ENCODE measurements at regions not wholly inside any gene's neighbourhood (a gene's known extent, or its start where the extent isn't known, plus 50 kb on each side); places are given as distances from the start of the nearest gene placed in this dataset.

GRCh38 chr1:118711356-118711755 is 276.8 kb downstream of the TBX15 start:
- TF ChIP-seq CTCF (conservative IDR thresholded peaks at IDR 0.05 in 1 of 2, IDR thresholded peaks at IDR 0.05 in 1 of 2; ENCODE audit: extremely low read depth in 1 of 2, insufficient read depth in 1 of 2, low read depth in 1 of 2, low read length in 2 of 2) (no peak), EZH2 (IDR thresholded peaks at IDR 0.05; ENCODE audit: borderline replicate concordance, low read length) (no peak)

Measured in mammary epithelial cell (primary cell).